CD14-positive monocyte (primary cell): ENCODE measurements at regions not wholly inside any gene's neighbourhood (a gene's known extent, or its start where the extent isn't known, plus 50 kb on each side); places are given as distances from the start of the nearest gene placed in this dataset.
A peak's percentile ranks its signal among the peaks of the same experiment; 100 is the strongest.

ENCODE experiments used
- DNase-seq, 3 donors: peaks; one replicate each; pipeline ENCODE4 v3.0.0-alpha.2; 2011 to 2022
- H2AFZ ChIP-seq: 2 replicates; pipeline ENCODE4 v1.6.0; 2012; ENCODE audit warnings: mild to moderate bottlenecking, low read depth, low read length, inconsistent platforms; ENCODE audit not compliant: insufficient read depth, poor library complexity, severe bottlenecking
- H3K27ac ChIP-seq, 2 donors: 1 replicate in 1 of 2; 2 replicates in 1 of 2; pipeline ENCODE4 v1.5.1; 2012 to 2013; ENCODE audit warnings: low read length in 2 of 2, control low read depth in 1 of 2, inconsistent platforms in 1 of 2, low read depth in 1 of 2, mild to moderate bottlenecking in 1 of 2
- H3K27me3 ChIP-seq, 2 donors: one replicate each; pipeline versions ENCODE4 v1.6.0 to v1.6.1; 2011 to 2013; ENCODE audit warnings: low read length in 2 of 2; ENCODE audit not compliant: control insufficient read depth in 2 of 2, insufficient read depth in 2 of 2
- H3K36me3 ChIP-seq, 2 donors: replicated peaks in 1 of 2; 1 replicate in 1 of 2; 2 replicates in 1 of 2; pipeline versions ENCODE4 v1.5.1 to v1.6.1; 2012 to 2013; ENCODE audit warnings: low read length in 2 of 2, control low read depth in 1 of 2, inconsistent platforms in 1 of 2, mild to moderate bottlenecking in 1 of 2; ENCODE audit not compliant: insufficient read depth in 2 of 2, control insufficient read depth in 1 of 2
- H3K4me1 ChIP-seq, 2 donors: 1 replicate in 1 of 2; 2 replicates in 1 of 2; pipeline versions ENCODE4 v1.5.1 to v1.6.1; 2012 to 2013; ENCODE audit warnings: low read length in 2 of 2, control low read depth in 1 of 2, inconsistent platforms in 1 of 2, mild to moderate bottlenecking in 1 of 2, moderate library complexity in 1 of 2; ENCODE audit not compliant: insufficient read depth in 2 of 2, control insufficient read depth in 1 of 2
- H3K4me2 ChIP-seq: replicated peaks from 2 replicates; pipeline ENCODE3; 2012; ENCODE audit warnings: low read length, moderate library complexity, mild to moderate bottlenecking; ENCODE audit not compliant: poor library complexity, severe bottlenecking; ENCODE audit errors: extremely low read depth
- H3K4me3 ChIP-seq, 3 experiments: fragments of 200-600 bp in 1 of 3; sonication (generic) in 1 of 3; replicated peaks in 1 of 3; 1 replicate in 2 of 3; 2 replicates in 1 of 3; pipeline ENCODE4 v1.5.1; 2011 to 2013; ENCODE audit warnings: low read length in 3 of 3, mild to moderate bottlenecking in 3 of 3, control low read depth in 2 of 3, low read depth in 2 of 3, inconsistent platforms in 1 of 3, moderate library complexity in 1 of 3
- H3K79me2 ChIP-seq: 2 replicates; pipeline ENCODE4 v1.6.0; 2012; ENCODE audit warnings: mild to moderate bottlenecking, control low read depth, inconsistent platforms, low read length, moderate library complexity; ENCODE audit not compliant: insufficient read depth
- H3K9ac ChIP-seq: 2 replicates; pipeline ENCODE4 v1.6.0; 2017; ENCODE audit warnings: low read length, mild to moderate bottlenecking; ENCODE audit not compliant: insufficient read depth, poor library complexity, severe bottlenecking
- H3K9me3 ChIP-seq, 2 donors: replicated peaks in 1 of 2; 1 replicate in 1 of 2; 2 replicates in 1 of 2; pipeline versions ENCODE4 v1.5.1 to v1.6.1; 2012 to 2013; ENCODE audit warnings: low read length in 2 of 2, control low read depth in 1 of 2; ENCODE audit not compliant: control insufficient read depth in 1 of 2, insufficient read depth in 1 of 2
- H4K20me1 ChIP-seq: 2 replicates; pipeline ENCODE4 v1.6.0; 2012; ENCODE audit warnings: mild to moderate bottlenecking, low read length, control low read depth, moderate library complexity; ENCODE audit not compliant: insufficient read depth
- H3K27ac Mint-ChIP-seq, 7 donors: one replicate each; pipeline ENCODE4 v1.8.0; 2020; ENCODE audit warnings: mild to moderate bottlenecking in 7 of 7, mixed read lengths in 7 of 7, moderate library complexity in 6 of 7, inconsistent platforms in 2 of 7
- H3K27me3 Mint-ChIP-seq, 3 donors: one replicate each; pipeline ENCODE4 v1.8.0; 2021 to 2022; ENCODE audit warnings: low read depth in 3 of 3, mild to moderate bottlenecking in 3 of 3, mixed read lengths in 3 of 3, moderate library complexity in 3 of 3, inconsistent platforms in 1 of 3
- H3K36me3 Mint-ChIP-seq, 2 donors: one replicate each; pipeline ENCODE4 v1.8.0; 2020; ENCODE audit warnings: mixed read lengths in 2 of 2, inconsistent platforms in 1 of 2, mild to moderate bottlenecking in 1 of 2
- H3K4me1 Mint-ChIP-seq: one replicate; pipeline ENCODE4 v1.8.0; 2020; ENCODE audit warnings: mild to moderate bottlenecking, mixed read lengths
- H3K4me3 Mint-ChIP-seq, 2 donors: one replicate each; pipeline ENCODE4 v1.8.0; 2020; ENCODE audit warnings: mild to moderate bottlenecking in 2 of 2, mixed read lengths in 2 of 2, moderate library complexity in 1 of 2
- H3K9me3 Mint-ChIP-seq, 7 donors: one replicate each; pipeline ENCODE4 v1.8.0; 2020 to 2022; ENCODE audit warnings: mixed read lengths in 7 of 7, mild to moderate bottlenecking in 6 of 7, moderate library complexity in 6 of 7, inconsistent platforms in 2 of 7
- CTCF ChIP-seq: fragments of 200-600 bp; IDR thresholded peaks from one replicate; pipeline ENCODE4 v1.8.0; 2022; ENCODE audit warnings: antibody characterized with exemption, mild to moderate bottlenecking
- WGBS: methylation state at CpG from one replicate; pipeline ENCODE4 v1.1.5; 2013; ENCODE audit warnings: missing lambda C conversion rate; ENCODE audit not compliant: insufficient coverage; 5-methylcytosine and 5-hydroxymethylcytosine counted together
- intact Hi-C, 2 donors: fragments of 100-400 bp; cut with micrococcal nuclease; formaldehyde crosslinking; loops; one replicate each; pipeline versions ENCODE4 v1.15.0 to v1.15.1; 2023

- H2AFZ ChIP-seq: peak overlapping the region; percentile 2
- peaks cover 0 to 4% of the 10 kb centered on the region in 2 donors for H3K4me1 ChIP-seq
- DNase-seq: no peak
- no peak overlapping the region for H3K27ac ChIP-seq
- no peaks in the 10 kb centered on the region for H3K9me3 ChIP-seq
- no peaks in the 10 kb centered on the region for H3K79me2 ChIP-seq
- no peak overlapping the region for H3K4me3 Mint-ChIP-seq
- no peak overlapping the region for H3K4me3 ChIP-seq
- H3K36me3 ChIP-seq: no peaks in the 10 kb centered on the region
- H4K20me1 ChIP-seq: no peaks in the 10 kb centered on the region
- intact Hi-C loops: no loop called here
- TF ChIP-seq CTCF: no peak
- H3K27me3 Mint-ChIP-seq: peaks cover 0 to 6% (median 0%) of the 10 kb centered on the region in 3 donors
- peaks cover 3% of the 10 kb centered on the region for H3K4me1 Mint-ChIP-seq
- no peak overlapping the region for H3K27ac Mint-ChIP-seq
- H3K36me3 Mint-ChIP-seq: no peaks in the 10 kb centered on the region
- no peak overlapping the region for H3K4me2 ChIP-seq
- no peaks in the 10 kb centered on the region for H3K27me3 ChIP-seq
- H3K9ac ChIP-seq: no peak overlapping the region
- no peaks in the 10 kb centered on the region for H3K9me3 Mint-ChIP-seq
These were observed 68.4 kb upstream of the RAP2B start for GRCh38 chr3:153093629-153094028.

- intact Hi-C loops: no loop called here
These were observed 67.6 kb upstream of the RAP2B start for GRCh38 chr3:153094386-153094785.

More at GRCh38 chr3:153094386-153094785, 67.6 kb upstream of the RAP2B start:
- Histone ChIP-seq H3K9ac (no peak overlapping the region), H3K4me1 (peaks cover 0 to 4% of the 10 kb centered on the region in 2 donors), H3K9me3 (no peaks in the 10 kb centered on the region), H4K20me1 (no peaks in the 10 kb centered on the region), H3K27ac (peak overlapping the region in 1 of 2 donors; percentile 27), H3K79me2 (no peaks in the 10 kb centered on the region), H2AFZ (no peak overlapping the region), H3K36me3 (no peaks in the 10 kb centered on the region), H3K27me3 (no peaks in the 10 kb centered on the region), H3K4me3 (no peak overlapping the region), H3K4me2 (no peak overlapping the region)
- Mint-ChIP-seq H3K4me1 (peaks cover 3% of the 10 kb centered on the region), H3K9me3 (no peaks in the 10 kb centered on the region), H3K36me3 (no peaks in the 10 kb centered on the region), H3K4me3 (no peak overlapping the region), H3K27me3 (peaks cover 0 to 4% (median 0%) of the 10 kb centered on the region in 3 donors), H3K27ac (no peak overlapping the region)
- 40% methylated on average over 1 of the region's 1 CpG for WGBS
- TF ChIP-seq CTCF: no peak
- no peak for DNase-seq
